ENCODE measurements at regions not wholly inside any gene's neighbourhood (a gene's known extent, or its start where the extent isn't known, plus 50 kb on each side); places are given as distances from the start of the nearest gene placed in this dataset.

- no peak for DNase-seq
Measured at GRCh38 chr13:109393045-109393444, 393.3 kb downstream of the IRS2 start.

GRCh38 chr13:109390391-109390790, 396.0 kb downstream of the IRS2 start:
- DNase-seq = no peak

- peak in 1 of 2 donors; percentile 29 for DNase-seq
Measured at GRCh38 chr13:109389892-109390345, 396.5 kb downstream of the IRS2 start.

- DNase-seq = no peak
Measured at GRCh38 chr13:109389456-109389855, 396.9 kb downstream of the IRS2 start.

- peak in 1 of 2 donors; percentile 18 for DNase-seq
Measured at GRCh38 chr13:109387471-109387870, 398.9 kb downstream of the IRS2 start.

GRCh38 chr13:109385242-109385560, 401.2 kb downstream of the IRS2 start:
- DNase-seq = no peak

GRCh38 chr13:109384491-109385241, 401.7 kb downstream of the IRS2 start:
- no peak for DNase-seq

- DNase-seq = no peak
Measured at GRCh38 chr13:109383683-109384082, 402.7 kb downstream of the IRS2 start.

GRCh38 chr13:109381546-109382180, 404.7 kb downstream of the IRS2 start:
- no peak for DNase-seq

GRCh38 chr13:109380457-109380856, 405.9 kb downstream of the IRS2 start:
- no peak for DNase-seq

- no peak for DNase-seq
Measured at GRCh38 chr13:109379930-109380329, 406.5 kb downstream of the IRS2 start.

GRCh38 chr13:109376936-109377335, 409.4 kb downstream of the IRS2 start:
- no peak for DNase-seq

GRCh38 chr13:109374609-109375200, 411.7 kb downstream of the IRS2 start:
- no peak for DNase-seq

GRCh38 chr13:109372666-109373065, 413.7 kb downstream of the IRS2 start:
- no peak for DNase-seq

- DNase-seq = no peak
Measured at GRCh38 chr13:109371066-109371465, 415.3 kb downstream of the IRS2 start.

- DNase-seq = no peak
Measured at GRCh38 chr13:109370496-109370895, 415.9 kb downstream of the IRS2 start.

- DNase-seq = no peak
Measured at GRCh38 chr13:109369353-109370052, 416.9 kb downstream of the IRS2 start.

- no peak for DNase-seq
Measured at GRCh38 chr13:109368230-109368629, 418.2 kb downstream of the IRS2 start.

GRCh38 chr13:109366525-109366924, 419.9 kb downstream of the IRS2 start:
- no peak for DNase-seq

GRCh38 chr13:109363431-109363830, 423.0 kb downstream of the IRS2 start:
- DNase-seq = no peak

GRCh38 chr13:109362616-109363015, 423.8 kb downstream of the IRS2 start:
- no peak for DNase-seq

GRCh38 chr13:109361562-109362289, 424.7 kb downstream of the IRS2 start:
- DNase-seq = no peak
